ENCODE measurements at regions not wholly inside any gene's neighbourhood (a gene's known extent, or its start where the extent isn't known, plus 50 kb on each side); places are given as distances from the start of the nearest gene placed in this dataset.

DNA sequence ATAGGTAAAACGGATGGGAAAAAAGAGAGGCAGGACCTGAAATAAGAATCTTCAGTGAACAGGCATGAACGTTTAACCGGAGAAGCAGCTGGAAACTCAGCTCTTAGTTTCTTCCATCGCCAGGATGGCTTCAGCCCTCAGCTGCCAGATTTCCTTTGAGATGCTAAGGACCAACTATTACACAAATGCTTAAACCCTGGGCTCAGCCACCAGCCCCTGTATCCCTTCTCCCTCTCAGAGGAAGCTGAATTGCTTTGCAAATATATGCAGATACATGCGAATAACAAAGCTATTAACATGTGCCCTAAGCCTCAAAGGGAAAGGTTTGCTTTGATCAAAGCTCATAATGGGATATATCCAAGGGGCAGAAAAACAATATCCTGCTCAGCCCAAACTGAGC lies 515.1 kb downstream of the OMA1 start:
- intact Hi-C loops (cut with DNase I) = no loop called here
- no peak for DNase-seq

DNA sequence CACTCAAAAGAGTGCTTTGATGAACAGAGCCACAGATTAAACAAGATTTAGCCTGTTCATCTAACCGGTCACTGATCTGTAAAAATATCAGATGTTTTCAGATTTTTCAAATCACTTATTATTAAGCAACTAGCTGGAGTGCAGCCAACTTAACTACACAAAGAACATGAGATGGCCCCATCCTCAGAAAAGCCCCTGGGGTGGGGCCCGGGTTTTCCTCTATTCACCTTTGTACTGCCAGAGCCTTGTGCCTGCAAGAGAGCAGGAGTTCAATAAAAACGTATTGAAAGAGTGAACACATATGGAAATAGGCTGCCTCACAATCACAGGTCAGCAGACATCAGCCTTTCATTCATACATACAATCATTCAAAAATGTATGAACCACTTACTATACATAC lies 516.1 kb downstream of the OMA1 start:
- intact Hi-C loops (cut with DNase I) = no loop called here
- DNase-seq = no peak

DNA sequence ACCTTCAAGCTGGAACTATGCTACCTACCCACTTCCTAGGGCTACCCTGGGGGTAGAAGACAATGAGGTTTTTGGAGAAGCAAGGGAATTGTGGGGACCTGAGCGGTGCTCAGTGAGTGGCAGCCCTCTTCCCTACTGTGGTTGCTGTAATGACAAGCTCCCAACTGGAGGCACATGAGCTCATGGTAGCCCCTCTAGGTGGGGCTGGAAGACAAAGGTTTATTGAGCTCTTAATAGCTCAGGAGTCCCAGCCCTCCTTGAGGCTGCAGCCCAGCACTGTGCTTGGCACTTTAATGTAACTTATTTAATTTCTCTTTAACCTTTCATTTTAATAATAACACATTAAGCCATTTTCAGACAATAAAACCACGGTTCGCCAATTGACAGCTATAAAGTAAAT lies 528.9 kb downstream of the OMA1 start:
- intact Hi-C loops (cut with DNase I) = no loop called here
- no peak for DNase-seq

DNA sequence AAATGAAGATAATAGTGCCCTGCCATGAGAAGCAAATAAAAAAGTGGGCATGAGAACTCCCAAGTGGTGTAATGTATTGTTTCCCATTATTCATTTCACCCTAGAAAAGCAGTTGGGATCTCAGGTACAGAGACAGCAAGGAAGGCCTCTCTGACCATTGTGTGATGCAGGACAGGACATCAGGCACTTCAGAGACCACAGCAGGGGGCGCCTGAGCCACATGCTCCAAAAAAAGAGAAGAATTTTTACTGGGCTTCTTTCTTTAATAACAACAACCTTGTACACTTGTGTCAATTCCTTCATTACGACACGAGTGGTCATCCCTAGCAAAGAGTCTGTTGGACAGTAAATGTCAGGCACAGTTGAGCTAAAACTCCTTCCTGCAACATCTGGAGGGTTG lies 533.3 kb downstream of the OMA1 start:
- DNase-seq = no peak

DNA sequence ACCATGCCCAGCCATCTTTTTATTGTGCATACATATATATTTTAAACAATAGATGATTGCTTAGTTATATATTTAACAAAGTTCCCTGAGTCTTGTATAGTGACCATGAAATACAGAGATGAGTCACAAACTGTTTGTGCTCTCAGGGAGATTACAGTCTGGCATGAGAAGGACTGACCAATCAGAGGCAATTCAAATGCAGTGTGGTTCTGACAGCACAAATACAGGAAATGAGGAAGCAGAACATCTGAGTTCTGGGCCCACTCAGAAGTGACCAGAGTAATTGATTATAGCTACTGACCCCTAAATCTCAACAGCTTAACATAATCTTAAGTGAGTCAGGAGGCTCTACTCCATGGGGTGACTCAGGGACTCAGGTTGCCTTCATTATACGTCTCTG lies 534.5 kb downstream of the OMA1 start:
- no peak for DNase-seq
- intact Hi-C loops (cut with DNase I) = no loop called here

More for the DNA sequence above, 533.3 kb downstream of the OMA1 start:
- intact Hi-C loops (cut with DNase I) = no loop called here

DNA sequence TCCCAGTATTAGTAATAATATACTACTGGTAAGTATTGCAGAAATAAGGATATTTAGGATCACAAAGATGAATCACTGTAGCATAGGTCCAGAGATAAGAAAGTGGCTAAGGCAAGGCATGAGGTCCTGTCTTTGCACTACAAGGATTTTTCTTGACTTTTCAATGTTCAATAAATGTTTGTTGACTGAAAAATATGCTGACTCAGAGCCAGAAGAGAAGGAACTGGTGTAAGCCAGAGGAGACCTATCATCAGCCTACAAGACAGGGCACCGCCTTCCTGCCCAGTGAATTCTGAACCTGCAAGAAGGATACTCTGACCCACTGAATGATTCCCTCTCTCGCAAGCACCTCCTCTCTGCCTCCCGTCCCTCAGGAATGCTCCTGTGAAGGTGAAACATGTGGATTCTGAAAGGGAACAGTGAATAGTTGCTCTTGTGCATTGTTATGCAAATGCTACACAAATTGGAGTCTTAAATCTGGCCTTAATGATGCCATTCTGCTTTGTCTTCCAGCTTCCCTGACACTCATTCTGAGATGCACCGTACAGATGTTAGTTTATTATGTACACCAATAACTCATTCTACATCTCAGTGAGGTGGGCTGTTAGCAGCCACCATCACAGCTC lies 540.0 kb downstream of the OMA1 start:
- intact Hi-C loops (cut with DNase I) = no loop called here
- DNase-seq = no peak

DNA sequence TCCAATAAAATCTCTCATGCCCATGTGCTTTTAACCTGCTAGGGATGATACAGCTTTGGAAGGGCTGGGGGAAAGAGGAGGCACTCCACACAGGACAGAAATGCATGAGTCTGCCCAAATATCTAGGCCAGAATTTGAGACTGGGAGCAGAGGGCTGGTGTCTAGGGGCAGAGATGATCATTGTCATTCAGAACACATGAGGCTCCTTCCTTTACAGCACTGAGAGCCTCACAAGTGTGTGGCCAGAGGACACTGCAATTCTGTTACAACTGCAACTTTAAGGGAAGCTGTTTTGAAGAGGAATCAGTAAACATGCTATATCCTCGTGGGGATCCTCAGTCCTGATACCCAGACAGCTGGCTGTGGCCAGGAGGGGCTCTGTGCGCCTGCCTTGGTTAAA lies 541.3 kb downstream of the OMA1 start:
- no peak for DNase-seq
- intact Hi-C loops (cut with DNase I) = no loop called here

DNA sequence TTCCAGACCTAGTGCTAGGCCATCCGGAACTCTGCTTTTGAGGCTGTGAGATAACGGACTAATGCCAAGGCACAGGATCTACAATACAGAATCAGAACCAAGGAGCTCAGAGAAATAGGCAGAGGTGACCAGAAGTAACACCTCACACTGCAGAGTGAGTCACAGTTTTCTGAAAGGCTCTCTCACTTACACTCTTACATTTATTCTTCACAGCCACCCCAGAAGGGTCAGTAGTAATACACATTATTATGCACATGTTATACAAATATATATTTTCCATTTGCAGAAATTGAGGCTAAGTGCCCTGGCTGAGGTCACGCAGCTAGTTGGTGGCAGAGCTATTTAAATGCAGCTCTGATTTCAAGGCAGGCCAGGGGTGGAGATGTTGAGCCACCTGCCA lies 542.5 kb downstream of the OMA1 start:
- DNase-seq = no peak
- intact Hi-C loops (cut with DNase I) = no loop called here

DNA sequence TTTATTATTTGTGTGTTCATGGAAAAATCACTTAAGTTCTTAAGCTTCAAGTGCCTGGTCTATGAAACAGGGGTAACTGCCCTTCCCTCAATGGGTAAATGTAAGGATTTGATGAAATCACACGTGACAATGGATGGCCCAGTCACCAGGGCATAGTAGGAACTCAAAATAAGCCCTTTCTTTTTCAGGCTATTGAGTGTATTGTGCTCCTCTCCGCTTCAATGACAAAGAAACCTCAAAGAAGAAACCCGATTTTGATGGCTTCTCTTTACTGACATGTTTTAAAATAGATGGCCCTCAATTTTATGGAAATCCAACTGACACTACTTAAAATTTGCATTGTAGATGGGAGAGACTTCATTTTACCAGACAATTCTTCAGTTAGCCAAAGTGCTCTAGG lies 543.5 kb downstream of the OMA1 start:
- intact Hi-C loops (cut with DNase I) = no loop called here
- DNase-seq = no peak

DNA sequence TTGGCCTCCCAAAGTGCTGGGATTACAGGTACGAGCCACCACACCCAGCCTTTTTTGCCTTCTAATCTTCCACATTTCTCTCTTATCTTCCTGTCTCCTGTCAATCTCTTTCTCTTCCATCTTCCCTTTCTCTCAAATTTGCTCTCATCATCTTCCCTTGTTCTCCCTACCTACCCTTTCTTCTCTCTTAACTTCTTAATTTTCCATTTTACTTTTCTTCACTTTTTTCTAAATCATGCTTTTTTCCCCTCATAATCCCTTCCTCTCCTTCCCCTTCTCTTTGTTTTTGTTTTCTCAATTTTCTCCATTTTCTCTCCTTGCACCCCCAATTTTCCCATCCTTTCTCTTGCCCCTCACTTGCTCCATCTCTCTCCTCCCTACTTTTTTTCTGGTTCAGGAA lies 545.7 kb downstream of the OMA1 start:
- no peak for DNase-seq
- intact Hi-C loops (cut with DNase I) = no loop called here

DNA sequence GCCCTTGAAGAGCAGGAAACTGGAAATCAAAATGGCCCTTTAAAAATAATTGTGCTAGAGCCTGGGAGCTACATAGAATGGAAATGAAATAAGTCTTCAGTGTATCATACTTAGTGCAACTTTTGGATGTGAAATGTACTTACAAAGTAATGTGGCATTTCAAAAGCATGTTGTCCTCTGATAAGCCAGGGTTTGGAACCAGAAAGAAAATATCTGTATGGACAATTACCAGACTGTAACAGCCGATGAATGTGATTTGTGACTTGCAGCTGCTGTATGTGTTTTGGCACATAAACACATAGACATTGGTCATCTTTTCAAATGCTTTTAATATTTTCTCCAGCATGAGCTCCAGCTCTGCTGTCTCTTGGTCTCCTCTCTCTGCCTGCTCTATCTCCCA lies 546.4 kb downstream of the OMA1 start:
- intact Hi-C loops (cut with DNase I) = no loop called here
- DNase-seq = no peak

DNA sequence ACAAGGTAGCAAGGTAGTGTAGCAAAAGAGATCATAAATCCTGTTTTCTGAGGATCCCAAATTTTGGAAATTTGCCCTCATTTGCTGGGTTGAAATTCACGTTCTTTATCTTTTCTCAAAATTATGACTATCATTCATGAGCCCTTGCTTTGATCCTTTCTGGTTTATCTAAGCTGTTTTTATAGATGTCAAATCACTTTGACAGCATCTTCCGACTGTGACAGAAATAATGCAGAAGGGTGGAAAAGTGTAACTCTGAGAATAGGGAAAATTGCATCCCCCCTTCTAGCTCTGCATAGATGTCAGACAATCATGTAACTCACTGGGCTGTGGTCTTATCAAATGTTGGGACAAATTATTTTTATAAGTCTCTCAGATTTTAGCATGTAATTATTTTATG lies 550.1 kb downstream of the OMA1 start:
- intact Hi-C loops (cut with DNase I) = no loop called here
- DNase-seq = no peak

DNA sequence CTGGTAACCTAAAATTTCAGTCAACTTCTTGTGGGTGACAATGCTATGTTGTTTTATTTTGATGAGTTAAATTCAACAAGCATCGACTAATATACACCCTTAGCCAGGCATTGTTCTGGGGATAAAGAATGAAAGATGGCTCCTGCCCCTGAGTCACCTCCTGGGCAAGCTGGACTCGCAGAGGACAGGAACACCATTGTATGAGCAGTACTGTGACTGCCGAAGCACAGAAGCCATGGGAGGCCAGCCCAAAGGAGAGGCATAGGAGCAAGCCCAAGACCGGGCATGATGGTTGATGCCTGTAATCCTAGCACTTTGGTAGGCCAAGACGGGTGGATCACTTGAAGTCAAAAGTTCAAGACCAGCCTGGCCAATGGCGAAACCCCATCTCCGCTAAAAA lies 555.2 kb downstream of the OMA1 start:
- DNase-seq = no peak

DNA sequence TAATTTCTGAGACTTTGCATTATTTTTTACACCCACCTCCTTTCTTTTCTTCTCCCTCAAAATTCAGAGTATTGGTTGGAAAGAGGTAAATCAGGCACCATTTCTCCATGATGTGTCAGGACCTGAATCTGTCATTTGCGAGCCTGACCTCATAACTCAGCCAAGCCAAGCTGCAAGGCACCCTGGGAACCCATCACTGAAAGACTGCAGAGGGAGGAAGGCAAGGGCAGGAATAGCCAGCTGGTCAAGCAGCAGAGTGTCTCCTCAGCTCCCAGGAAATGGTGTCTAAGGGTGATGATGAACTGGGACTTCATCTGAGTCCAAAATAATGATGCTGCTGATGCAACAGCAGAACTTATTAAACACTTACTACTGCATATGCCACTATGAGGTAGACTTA lies 556.6 kb downstream of the OMA1 start:
- intact Hi-C loops (cut with DNase I) = no loop called here
- no peak for DNase-seq

More for the DNA sequence above, 555.2 kb downstream of the OMA1 start:
- intact Hi-C loops (cut with DNase I) = no loop called here

DNA sequence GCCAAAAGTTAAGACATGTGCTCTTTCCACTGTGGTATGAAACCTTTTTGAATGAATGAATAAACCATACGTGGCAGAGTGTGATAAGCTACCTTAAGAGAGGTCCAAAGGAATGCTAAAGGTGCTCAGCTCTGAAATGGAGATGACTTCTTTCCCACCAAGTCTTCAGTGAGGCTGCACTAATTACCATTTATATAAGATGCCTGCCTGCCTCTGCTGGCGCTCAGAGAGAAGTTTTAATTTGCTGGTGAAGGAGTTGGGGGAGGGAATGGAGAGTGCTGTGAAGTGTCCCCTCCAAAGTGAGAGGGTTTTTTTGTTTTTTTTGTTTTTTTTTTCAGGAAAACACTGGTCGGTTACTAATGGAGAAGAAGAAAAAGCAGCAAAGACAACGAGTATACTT lies 559.0 kb downstream of the OMA1 start:
- no peak for DNase-seq
- intact Hi-C loops (cut with DNase I) = no loop called here

DNA sequence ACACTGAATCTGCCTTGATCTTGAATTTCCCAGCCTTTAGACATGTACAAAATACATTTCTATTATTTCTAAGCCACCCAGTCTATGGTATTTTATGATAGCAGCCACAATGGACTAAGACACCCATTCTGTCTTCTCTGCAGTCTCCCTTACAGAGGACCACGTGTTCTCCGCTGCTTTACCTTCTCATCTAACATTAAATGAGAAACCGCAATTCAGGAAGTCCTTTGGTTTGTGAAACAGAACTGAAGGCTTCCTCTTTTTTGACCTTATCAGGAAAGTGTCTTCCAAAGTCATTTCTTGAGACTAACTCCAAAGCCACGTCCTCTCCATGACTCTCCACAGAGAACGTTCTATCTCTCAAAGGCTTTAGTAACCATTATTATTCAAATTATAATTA lies 560.1 kb downstream of the OMA1 start:
- no peak for DNase-seq
- intact Hi-C loops (cut with DNase I) = no loop called here

DNA sequence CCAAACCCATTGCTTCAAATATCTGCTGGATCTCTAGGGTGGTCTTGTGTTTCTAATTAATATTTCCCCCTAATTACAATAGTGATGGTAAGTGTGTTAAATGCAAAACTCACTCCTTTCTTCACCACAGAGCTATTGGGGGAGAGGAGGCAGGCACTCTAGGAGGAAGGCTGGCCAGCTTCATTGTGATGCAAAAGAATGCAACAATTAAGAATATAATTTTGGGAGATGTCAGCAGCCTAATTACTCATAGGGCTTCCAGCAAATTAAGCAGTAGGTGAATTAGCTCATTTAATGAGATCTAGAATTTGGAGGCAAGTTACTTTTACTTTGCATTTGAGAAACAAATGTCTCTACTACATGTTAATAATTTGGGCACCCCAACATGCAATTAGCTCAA lies 560.4 kb upstream of the DAB1 start:
- intact Hi-C loops (cut with DNase I) = no loop called here
- DNase-seq = no peak

DNA sequence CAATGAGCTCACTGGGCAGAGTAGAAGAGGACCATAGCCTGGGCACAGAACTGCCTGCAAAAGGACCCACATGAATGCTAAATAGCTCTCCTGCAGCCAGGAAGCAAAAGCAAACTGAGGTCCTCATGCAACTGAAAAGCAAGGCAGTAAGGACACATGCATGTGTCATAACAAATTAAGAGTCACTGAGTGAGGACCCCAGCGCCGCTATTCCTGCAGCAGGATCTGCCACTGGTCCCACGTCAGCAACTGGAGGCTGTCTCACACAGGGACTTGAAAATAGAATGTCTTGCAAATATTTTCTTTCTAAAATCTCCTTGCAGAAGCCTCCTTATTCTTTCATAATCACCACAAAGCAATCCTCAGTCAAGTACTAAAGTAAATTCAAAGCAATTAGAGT lies 559.6 kb upstream of the DAB1 start:
- DNase-seq = peak in 3 of 10 donors; percentile 12 to 75 (median 47)

DNA sequence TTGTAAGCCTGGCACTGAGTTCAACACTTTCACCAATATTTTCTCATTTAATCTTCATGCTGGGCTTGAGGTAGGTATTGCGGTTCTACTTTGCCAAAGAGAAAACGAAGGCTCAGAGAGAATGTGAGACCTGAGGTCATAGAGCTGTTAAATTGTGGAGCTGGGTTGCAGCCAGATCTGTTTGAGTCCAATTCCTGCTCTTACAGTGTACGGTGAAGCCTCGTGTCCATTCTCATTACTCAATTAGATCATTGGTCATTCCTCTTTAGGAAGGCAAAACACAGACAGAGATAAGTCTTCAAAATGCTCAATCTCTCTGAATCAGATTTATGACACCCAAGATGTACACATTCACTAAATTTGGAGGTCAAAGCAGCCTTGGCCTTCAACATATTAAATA lies 559.0 kb upstream of the DAB1 start:
- DNase-seq = no peak

More for the DNA sequence above, 559.6 kb upstream of the DAB1 start:
- intact Hi-C loops (cut with DNase I) = no loop called here

DNA sequence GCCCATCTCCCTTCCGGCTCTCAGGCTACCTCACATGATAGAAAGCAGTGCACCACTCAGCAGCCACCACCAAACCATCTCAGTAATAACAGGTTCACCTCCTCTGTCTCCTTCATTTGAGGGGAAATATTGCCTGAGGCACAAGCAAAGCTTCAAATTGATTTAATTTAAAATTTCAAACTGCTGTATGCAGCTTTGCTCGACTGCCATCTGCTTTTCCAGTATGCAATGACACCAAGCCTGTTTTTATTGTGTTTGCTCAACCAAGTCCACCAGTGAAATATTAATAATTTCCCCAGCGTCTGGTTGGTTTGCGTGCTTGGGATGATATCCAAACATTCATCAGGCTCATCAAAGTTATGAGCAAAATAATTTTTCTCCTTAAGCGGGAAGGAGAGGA lies 552.4 kb upstream of the DAB1 start:
- DNase-seq = no peak
- intact Hi-C loops (cut with DNase I) = no loop called here

More for the DNA sequence above, 559.0 kb upstream of the DAB1 start:
- intact Hi-C loops (cut with DNase I) = no loop called here

DNA sequence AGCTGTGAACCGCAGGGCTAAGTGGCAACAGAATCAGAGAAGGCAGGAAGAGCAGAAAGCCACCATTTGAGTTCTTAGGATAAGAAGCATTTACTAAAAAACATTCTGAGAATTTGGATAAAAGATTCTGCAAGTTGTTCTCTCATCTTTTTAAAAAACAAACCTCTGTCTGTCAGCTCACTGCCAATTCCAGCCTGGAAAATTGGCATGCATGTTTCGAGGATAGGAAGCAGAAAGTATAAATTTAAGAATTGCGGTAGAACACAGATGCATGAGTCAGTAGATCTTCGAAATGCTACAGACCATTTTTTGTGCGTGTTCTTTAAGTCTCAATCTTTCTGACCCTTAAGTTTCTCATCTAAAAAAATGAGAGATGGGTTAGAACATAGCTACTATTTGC lies 544.5 kb upstream of the DAB1 start:
- no peak for DNase-seq
- intact Hi-C loops (cut with DNase I) = no loop called here

DNA sequence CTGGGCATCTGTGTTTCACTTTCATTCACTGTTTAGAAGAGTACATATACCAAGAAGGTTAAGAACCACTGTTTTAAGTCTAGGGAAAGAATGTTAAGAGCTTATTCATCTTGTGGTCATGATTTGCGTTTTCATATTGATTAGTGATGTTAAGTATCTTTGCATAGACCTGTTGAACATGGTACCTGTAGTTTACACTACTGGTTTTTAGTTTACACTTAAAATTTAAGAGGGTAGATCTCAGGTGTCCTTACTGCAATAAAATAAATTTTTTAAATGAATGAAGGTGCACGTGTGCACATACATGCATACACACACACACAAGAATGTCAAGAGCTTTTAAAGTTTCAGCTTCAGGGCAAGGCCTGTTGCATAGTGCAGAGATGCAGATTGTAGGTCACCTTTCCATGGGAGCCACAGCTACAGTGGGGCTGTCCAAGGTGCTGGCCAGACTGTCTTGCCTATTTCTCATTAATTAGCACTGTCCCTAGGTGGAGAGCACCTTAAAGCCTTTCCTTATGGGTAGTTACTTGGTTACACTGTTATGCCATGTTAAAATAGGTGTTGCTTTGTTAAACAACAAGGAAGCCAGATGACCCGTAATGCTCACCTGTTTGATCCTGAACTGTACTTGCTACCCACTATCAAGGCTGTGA lies 543.0 kb upstream of the DAB1 start:
- DNase-seq = no peak

DNA sequence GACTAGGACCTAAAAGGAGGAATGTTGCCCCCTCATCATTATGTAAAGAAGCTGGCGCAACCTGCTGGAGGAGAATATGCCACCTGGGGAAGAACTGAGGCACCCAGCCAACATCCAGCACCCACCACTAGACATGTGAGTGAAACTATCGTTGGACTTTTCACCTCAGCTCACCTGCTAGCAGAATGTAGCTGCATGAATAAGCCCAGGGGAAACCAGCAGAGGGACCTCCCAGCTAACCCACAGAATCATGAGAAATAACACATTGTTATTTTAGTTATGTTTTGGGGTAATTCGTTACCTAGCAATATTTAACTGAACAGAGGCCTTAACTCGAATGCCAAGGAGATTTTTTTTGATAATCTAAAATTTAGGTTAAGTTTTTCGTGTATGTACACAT lies 542.5 kb upstream of the DAB1 start:
- intact Hi-C loops (cut with DNase I) = no loop called here
- no peak for DNase-seq

More for the DNA sequence above, 543.0 kb upstream of the DAB1 start:
- intact Hi-C loops (cut with DNase I) = no loop called here

Measured in posterior cingulate gyrus (tissue), 11 donors.